CD14-positive monocyte (primary cell): ENCODE measurements at regions not wholly inside any gene's neighbourhood (a gene's known extent, or its start where the extent isn't known, plus 50 kb on each side); places are given as distances from the start of the nearest gene placed in this dataset.

Source experiments
- DNase-seq, 3 donors: peaks; one replicate each; pipeline ENCODE4 v3.0.0-alpha.2; 2011 to 2022
- H2AFZ ChIP-seq: 2 replicates; pipeline ENCODE4 v1.6.0; 2012; ENCODE audit warnings: mild to moderate bottlenecking, low read depth, low read length, inconsistent platforms; ENCODE audit not compliant: insufficient read depth, poor library complexity, severe bottlenecking
- H3K27ac ChIP-seq, 2 donors: 1 replicate in 1 of 2; 2 replicates in 1 of 2; pipeline ENCODE4 v1.5.1; 2012 to 2013; ENCODE audit warnings: low read length in 2 of 2, control low read depth in 1 of 2, inconsistent platforms in 1 of 2, low read depth in 1 of 2, mild to moderate bottlenecking in 1 of 2
- H3K27me3 ChIP-seq, 2 donors: one replicate each; pipeline versions ENCODE4 v1.6.0 to v1.6.1; 2011 to 2013; ENCODE audit warnings: low read length in 2 of 2; ENCODE audit not compliant: control insufficient read depth in 2 of 2, insufficient read depth in 2 of 2
- H3K36me3 ChIP-seq, 2 donors: replicated peaks in 1 of 2; 1 replicate in 1 of 2; 2 replicates in 1 of 2; pipeline versions ENCODE4 v1.5.1 to v1.6.1; 2012 to 2013; ENCODE audit warnings: low read length in 2 of 2, control low read depth in 1 of 2, inconsistent platforms in 1 of 2, mild to moderate bottlenecking in 1 of 2; ENCODE audit not compliant: insufficient read depth in 2 of 2, control insufficient read depth in 1 of 2
- H3K4me1 ChIP-seq, 2 donors: 1 replicate in 1 of 2; 2 replicates in 1 of 2; pipeline versions ENCODE4 v1.5.1 to v1.6.1; 2012 to 2013; ENCODE audit warnings: low read length in 2 of 2, control low read depth in 1 of 2, inconsistent platforms in 1 of 2, mild to moderate bottlenecking in 1 of 2, moderate library complexity in 1 of 2; ENCODE audit not compliant: insufficient read depth in 2 of 2, control insufficient read depth in 1 of 2
- H3K4me2 ChIP-seq: replicated peaks from 2 replicates; pipeline ENCODE3; 2012; ENCODE audit warnings: low read length, moderate library complexity, mild to moderate bottlenecking; ENCODE audit not compliant: poor library complexity, severe bottlenecking; ENCODE audit errors: extremely low read depth
- H3K4me3 ChIP-seq, 3 experiments: fragments of 200-600 bp in 1 of 3; sonication (generic) in 1 of 3; replicated peaks in 1 of 3; 1 replicate in 2 of 3; 2 replicates in 1 of 3; pipeline ENCODE4 v1.5.1; 2011 to 2013; ENCODE audit warnings: low read length in 3 of 3, mild to moderate bottlenecking in 3 of 3, control low read depth in 2 of 3, low read depth in 2 of 3, inconsistent platforms in 1 of 3, moderate library complexity in 1 of 3
- H3K79me2 ChIP-seq: 2 replicates; pipeline ENCODE4 v1.6.0; 2012; ENCODE audit warnings: mild to moderate bottlenecking, control low read depth, inconsistent platforms, low read length, moderate library complexity; ENCODE audit not compliant: insufficient read depth
- H3K9ac ChIP-seq: 2 replicates; pipeline ENCODE4 v1.6.0; 2017; ENCODE audit warnings: low read length, mild to moderate bottlenecking; ENCODE audit not compliant: insufficient read depth, poor library complexity, severe bottlenecking
- H3K9me3 ChIP-seq, 2 donors: replicated peaks in 1 of 2; 1 replicate in 1 of 2; 2 replicates in 1 of 2; pipeline versions ENCODE4 v1.5.1 to v1.6.1; 2012 to 2013; ENCODE audit warnings: low read length in 2 of 2, control low read depth in 1 of 2; ENCODE audit not compliant: control insufficient read depth in 1 of 2, insufficient read depth in 1 of 2
- H4K20me1 ChIP-seq: 2 replicates; pipeline ENCODE4 v1.6.0; 2012; ENCODE audit warnings: mild to moderate bottlenecking, low read length, control low read depth, moderate library complexity; ENCODE audit not compliant: insufficient read depth
- H3K27ac Mint-ChIP-seq, 7 donors: one replicate each; pipeline ENCODE4 v1.8.0; 2020; ENCODE audit warnings: mild to moderate bottlenecking in 7 of 7, mixed read lengths in 7 of 7, moderate library complexity in 6 of 7, inconsistent platforms in 2 of 7
- H3K27me3 Mint-ChIP-seq, 3 donors: one replicate each; pipeline ENCODE4 v1.8.0; 2021 to 2022; ENCODE audit warnings: low read depth in 3 of 3, mild to moderate bottlenecking in 3 of 3, mixed read lengths in 3 of 3, moderate library complexity in 3 of 3, inconsistent platforms in 1 of 3
- H3K36me3 Mint-ChIP-seq, 2 donors: one replicate each; pipeline ENCODE4 v1.8.0; 2020; ENCODE audit warnings: mixed read lengths in 2 of 2, inconsistent platforms in 1 of 2, mild to moderate bottlenecking in 1 of 2
- H3K4me1 Mint-ChIP-seq: one replicate; pipeline ENCODE4 v1.8.0; 2020; ENCODE audit warnings: mild to moderate bottlenecking, mixed read lengths
- H3K4me3 Mint-ChIP-seq, 2 donors: one replicate each; pipeline ENCODE4 v1.8.0; 2020; ENCODE audit warnings: mild to moderate bottlenecking in 2 of 2, mixed read lengths in 2 of 2, moderate library complexity in 1 of 2
- H3K9me3 Mint-ChIP-seq, 7 donors: one replicate each; pipeline ENCODE4 v1.8.0; 2020 to 2022; ENCODE audit warnings: mixed read lengths in 7 of 7, mild to moderate bottlenecking in 6 of 7, moderate library complexity in 6 of 7, inconsistent platforms in 2 of 7
- WGBS: methylation state at CpG from one replicate; pipeline ENCODE4 v1.1.5; 2013; ENCODE audit warnings: missing lambda C conversion rate; ENCODE audit not compliant: insufficient coverage; 5-methylcytosine and 5-hydroxymethylcytosine counted together
- intact Hi-C, 2 donors: fragments of 100-400 bp; cut with micrococcal nuclease; formaldehyde crosslinking; loops; one replicate each; pipeline versions ENCODE4 v1.15.0 to v1.15.1; 2023
- TF ChIP-seq, protein P1 (sequence below): fragments of 200-600 bp; IDR thresholded peaks from one replicate; pipeline ENCODE4 v1.8.0; 2022; ENCODE audit warnings: antibody characterized with exemption, mild to moderate bottlenecking

DNA sequence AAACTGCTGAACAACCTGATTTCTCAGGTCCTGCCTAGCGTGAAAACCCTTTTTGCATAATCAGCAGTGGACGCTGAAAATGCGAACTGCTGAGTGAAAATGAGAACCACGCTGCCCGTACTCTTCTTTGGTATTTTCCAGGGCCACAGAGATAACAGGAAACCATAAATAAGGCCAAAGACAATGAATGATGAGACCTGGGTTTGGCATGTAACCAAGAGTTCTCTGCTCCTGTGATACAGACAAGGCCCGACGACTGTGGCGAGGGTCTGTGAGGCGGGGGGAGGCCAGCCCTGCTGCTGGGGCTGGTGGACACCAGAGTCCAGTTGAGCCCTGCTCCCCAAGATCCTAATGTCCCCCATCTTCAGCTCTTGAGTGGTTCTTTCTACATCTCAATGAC is 236.0 kb downstream of the WDR11 start:
- no peak overlapping the region for H3K4me3 Mint-ChIP-seq
- Histone ChIP-seq H2AFZ (no peak overlapping the region), H3K4me1 (peaks cover 14 to 17% of the 10 kb centered on the region in 2 donors), H4K20me1 (no peaks in the 10 kb centered on the region), H3K4me3 (no peak overlapping the region), H3K9me3 (peaks cover 0 to 4% of the 10 kb centered on the region in 2 donors), H3K4me2 (no peak overlapping the region), H3K79me2 (no peaks in the 10 kb centered on the region), H3K36me3 (no peaks in the 10 kb centered on the region), H3K9ac (no peak overlapping the region), H3K27ac (no peak overlapping the region), H3K27me3 (peaks cover 0 to 15% of the 10 kb centered on the region in 2 donors)
- H3K27ac Mint-ChIP-seq, result no peak overlapping the region
- peaks cover 10% of the 10 kb centered on the region for H3K4me1 Mint-ChIP-seq
- H3K9me3 Mint-ChIP-seq, result peaks cover 0 to 7% (median 4%) of the 10 kb centered on the region in 7 donors
- no peak for DNase-seq
- peaks cover 2 to 12% (median 4%) of the 10 kb centered on the region in 3 donors for H3K27me3 Mint-ChIP-seq
- WGBS, result 89% methylated on average over 7 of the region's 9 CpGs
- intact Hi-C loops, result no loop called here
- TF ChIP-seq, protein P1, sequence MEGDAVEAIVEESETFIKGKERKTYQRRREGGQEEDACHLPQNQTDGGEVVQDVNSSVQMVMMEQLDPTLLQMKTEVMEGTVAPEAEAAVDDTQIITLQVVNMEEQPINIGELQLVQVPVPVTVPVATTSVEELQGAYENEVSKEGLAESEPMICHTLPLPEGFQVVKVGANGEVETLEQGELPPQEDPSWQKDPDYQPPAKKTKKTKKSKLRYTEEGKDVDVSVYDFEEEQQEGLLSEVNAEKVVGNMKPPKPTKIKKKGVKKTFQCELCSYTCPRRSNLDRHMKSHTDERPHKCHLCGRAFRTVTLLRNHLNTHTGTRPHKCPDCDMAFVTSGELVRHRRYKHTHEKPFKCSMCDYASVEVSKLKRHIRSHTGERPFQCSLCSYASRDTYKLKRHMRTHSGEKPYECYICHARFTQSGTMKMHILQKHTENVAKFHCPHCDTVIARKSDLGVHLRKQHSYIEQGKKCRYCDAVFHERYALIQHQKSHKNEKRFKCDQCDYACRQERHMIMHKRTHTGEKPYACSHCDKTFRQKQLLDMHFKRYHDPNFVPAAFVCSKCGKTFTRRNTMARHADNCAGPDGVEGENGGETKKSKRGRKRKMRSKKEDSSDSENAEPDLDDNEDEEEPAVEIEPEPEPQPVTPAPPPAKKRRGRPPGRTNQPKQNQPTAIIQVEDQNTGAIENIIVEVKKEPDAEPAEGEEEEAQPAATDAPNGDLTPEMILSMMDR, result no peak
- no peaks in the 10 kb centered on the region for H3K36me3 Mint-ChIP-seq

DNA sequence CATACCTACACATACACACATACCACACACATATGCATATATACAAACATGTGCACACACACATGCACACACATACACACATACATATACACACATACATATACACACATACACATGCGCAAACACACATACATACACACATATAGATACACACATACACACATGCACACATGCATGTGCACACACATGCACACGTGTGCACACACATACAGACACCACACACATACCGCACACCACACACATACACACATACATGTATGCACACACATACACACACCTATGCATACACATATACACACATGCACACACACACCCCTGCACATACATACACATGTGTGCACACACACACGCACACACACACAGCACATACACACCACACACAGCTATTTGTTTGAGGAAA is 236.5 kb downstream of the WDR11 start:
- H3K4me1 Mint-ChIP-seq, result peaks cover 10% of the 10 kb centered on the region
- peaks cover 14 to 17% of the 10 kb centered on the region in 2 donors for H3K4me1 ChIP-seq
- H3K27ac Mint-ChIP-seq, result no peak overlapping the region
- H3K36me3 ChIP-seq, result no peaks in the 10 kb centered on the region
- no peaks in the 10 kb centered on the region for H4K20me1 ChIP-seq
- intact Hi-C loops, result no loop called here
- no peak overlapping the region for H3K27ac ChIP-seq
- 100% methylated on average over 3 of the region's 4 CpGs for WGBS
- H3K79me2 ChIP-seq, result no peaks in the 10 kb centered on the region
- no peaks in the 10 kb centered on the region for H3K36me3 Mint-ChIP-seq
- no peak overlapping the region for H3K4me3 ChIP-seq
- peaks cover 2 to 12% (median 4%) of the 10 kb centered on the region in 3 donors for H3K27me3 Mint-ChIP-seq
- peaks cover 0 to 11% of the 10 kb centered on the region in 2 donors for H3K27me3 ChIP-seq
- no peak overlapping the region for H3K4me3 Mint-ChIP-seq
- H3K4me2 ChIP-seq, result no peak overlapping the region
- peaks cover 0 to 7% (median 4%) of the 10 kb centered on the region in 7 donors for H3K9me3 Mint-ChIP-seq
- no peak overlapping the region for H2AFZ ChIP-seq
- no peak for DNase-seq
- H3K9ac ChIP-seq, result no peak overlapping the region
- TF ChIP-seq, protein P1, result no peak
- peaks cover 0 to 4% of the 10 kb centered on the region in 2 donors for H3K9me3 ChIP-seq
